Pancreas (tissue), 10 donors: ENCODE measurements at regions not wholly inside any gene's neighbourhood (a gene's known extent, or its start where the extent isn't known, plus 50 kb on each side); places are given as distances from the start of the nearest gene placed in this dataset.

ENCODE experiments used
- ATAC-seq, 4 donors: fragments of 200-7000 bp; cut with Tn5 transposase; one replicate each; pipeline versions ENCODE4 v1.8.0 to v1.9.1; 2020; ENCODE audit warnings: mild to moderate bottlenecking in 4 of 4, moderate library complexity in 4 of 4
- DNase-seq, 6 donors: peaks; one replicate each; pipeline ENCODE4 v3.0.0-alpha.2; 2020
- FAIRE-seq: peaks from 2 replicates; lab custom pipeline; 2012; peaks lifted over from hg19 to GRCh38; lab: Jason Lieb, UNC
- H3K27ac ChIP-seq, 4 donors: fragments of 200-600 bp; sonication (generic); 1 replicate in 3 of 4; 2 replicates in 1 of 4; pipeline versions ENCODE4 v1.5.0 to v1.8.0; 2020
- H3K27me3 ChIP-seq, 4 donors: fragments of 200-600 bp; one replicate each; pipeline ENCODE4 v1.8.0; 2021
- H3K36me3 ChIP-seq, 3 donors: fragments of 200-600 bp; sonication (generic) in 1 of 3; one replicate each; pipeline versions ENCODE4 v1.5.0 to v1.8.0; 2020 to 2021
- H3K4me1 ChIP-seq, 3 donors: fragments of 200-600 bp; one replicate each; pipeline ENCODE4 v1.8.0; 2021
- H3K4me3 ChIP-seq, 4 donors: fragments of 200-600 bp; sonication (generic) in 2 of 4; one replicate each; pipeline versions ENCODE4 v1.5.0 to v1.8.0; 2020 to 2021
- H3K9me3 ChIP-seq, 4 donors: fragments of 200-600 bp; one replicate each; pipeline ENCODE4 v1.8.0; 2021
- CTCF ChIP-seq, 4 donors: fragments of 200-600 bp; sonication (generic) in 3 of 4; IDR thresholded peaks; one replicate each; pipeline versions ENCODE4 v1.5.0 to v1.8.0; 2021; ENCODE audit warnings: antibody characterized with exemption in 4 of 4
- WGBS, 2 donors: extraction: QIAGEN DNeasy Blood & Tissue Kit; methylation state at CpG; one replicate each; pipeline ENCODE4 v1.1.7; 2013; 5-methylcytosine and 5-hydroxymethylcytosine counted together
- intact Hi-C, 3 donors: fragments of 100-400 bp; cut with DNase I; formaldehyde crosslinking; loops; one replicate each; pipeline versions ENCODE4 v1.11.1 to v1.14.2; 2022
- donor health status: healthy with polysubstance abuse.
- donor health status: DM: no; HTN: no; CAD: no; lungs with moderate emphysema.
- donor health status: DM: no; HTN: no; CAD: no.
- donor health status: control.
- donor health status: control.
- donor health status: Bipolar disorder and iron deficiency.
- donor health status: DM: yes; HTN: yes; CAD: no.
- donor health status: DM: no; HTN: no; CAD: no.
- donor health status: DM: no; HTN: no; CAD: no.
- donor health status: DM: yes; HTN: yes; CAD: no.

GRCh38 chr1:58104960-58105359 is 441.6 kb downstream of the OMA1 start:
- DNase-seq (no peak), FAIRE-seq (no peak), ATAC-seq (no peak)
- TF ChIP-seq CTCF (IDR thresholded peaks at IDR 0.05), result no peak
- Histone ChIP-seq H3K27me3 (no peaks in the 10 kb centered on the region), H3K27ac (no peak overlapping the region), H3K36me3 (no peaks in the 10 kb centered on the region), H3K4me3 (no peak overlapping the region), H3K9me3 (no peaks in the 10 kb centered on the region), H3K4me1 (no peaks in the 10 kb centered on the region)
- WGBS, 2 donors, result 61 to 67% methylated on average over 4 of the region's 4 CpGs
- intact Hi-C loops, result no loop called here

- FAIRE-seq, result no peak
- no peaks in the 10 kb centered on the region for H3K9me3 ChIP-seq
Observed at GRCh38 chr1:58096714-58097113, 449.8 kb downstream of the OMA1 start.

GRCh38 chr1:58095183-58095582 is 451.3 kb downstream of the OMA1 start:
- WGBS, 2 donors, result 85 to 89% methylated on average over 5 of the region's 5 CpGs
- intact Hi-C loops, result no loop called here
- no peaks in the 10 kb centered on the region for H3K4me1 ChIP-seq
- H3K36me3 ChIP-seq, result no peaks in the 10 kb centered on the region
- H3K4me3 ChIP-seq, result no peak overlapping the region
- FAIRE-seq, result no peak
- H3K27me3 ChIP-seq, result no peaks in the 10 kb centered on the region
- no peak for ATAC-seq
- TF ChIP-seq CTCF (IDR thresholded peaks at IDR 0.05), result no peak
- no peak for DNase-seq
- no peaks in the 10 kb centered on the region for H3K9me3 ChIP-seq
- no peak overlapping the region for H3K27ac ChIP-seq

More at GRCh38 chr1:58096714-58097113, 449.8 kb downstream of the OMA1 start:
- TF ChIP-seq CTCF (IDR thresholded peaks at IDR 0.05), result no peak
- no peak overlapping the region for H3K4me3 ChIP-seq
- no peaks in the 10 kb centered on the region for H3K36me3 ChIP-seq
- DNase-seq, result no peak
- H3K4me1 ChIP-seq, result no peaks in the 10 kb centered on the region
- no peaks in the 10 kb centered on the region for H3K27me3 ChIP-seq
- intact Hi-C loops, result no loop called here
- ATAC-seq, result no peak
- H3K27ac ChIP-seq, result no peak overlapping the region
- 55 to 64% methylated on average over 2 of the region's 2 CpGs for WGBS, 2 donors

- TF ChIP-seq CTCF (IDR thresholded peaks at IDR 0.05), result no peak
- H3K4me1 ChIP-seq, result no peaks in the 10 kb centered on the region
- no peak for FAIRE-seq
- 45 to 65% methylated on average over 2 of the region's 2 CpGs for WGBS, 2 donors
- no peak for ATAC-seq
- H3K27ac ChIP-seq, result no peak overlapping the region
- H3K9me3 ChIP-seq, result no peaks in the 10 kb centered on the region
- no peaks in the 10 kb centered on the region for H3K36me3 ChIP-seq
- no peak overlapping the region for H3K4me3 ChIP-seq
- no peak for DNase-seq
- H3K27me3 ChIP-seq, result no peaks in the 10 kb centered on the region
- intact Hi-C loops, result no loop called here
Observed at GRCh38 chr1:58094221-58094620, 452.3 kb downstream of the OMA1 start.

- ATAC-seq (no peak), DNase-seq (no peak), FAIRE-seq (no peak)
- intact Hi-C loops, result no loop called here
- H3K4me3 ChIP-seq, result no peak overlapping the region
- H3K9me3 ChIP-seq, result no peaks in the 10 kb centered on the region
- H3K4me1 ChIP-seq, result no peaks in the 10 kb centered on the region
- H3K36me3 ChIP-seq, result no peaks in the 10 kb centered on the region
- no peak overlapping the region for H3K27ac ChIP-seq
- no peaks in the 10 kb centered on the region for H3K27me3 ChIP-seq
- WGBS, 2 donors, result 38 to 75% methylated on average over 2 of the region's 2 CpGs
- TF ChIP-seq CTCF (IDR thresholded peaks at IDR 0.05), result no peak
Observed at GRCh38 chr1:58090640-58091039, 455.9 kb downstream of the OMA1 start.
